ENCODE measurements at regions not wholly inside any gene's neighbourhood (a gene's known extent, or its start where the extent isn't known, plus 50 kb on each side); places are given as distances from the start of the nearest gene placed in this dataset.

- no peak overlapping the region for H3K4me3 ChIP-seq (ENCODE audit: low read length in 3 of 3)
- H3K36me3 ChIP-seq (ENCODE audit: control insufficient read depth in 3 of 3, insufficient read depth in 3 of 3, low read length in 3 of 3): no peaks in the 10 kb centered on the region
- peaks cover 0 to 5% (median 0%) of the 10 kb centered on the region in 3 donors for H3K4me1 ChIP-seq (ENCODE audit: control insufficient read depth in 3 of 3, insufficient read depth in 3 of 3, low read length in 3 of 3)
- H3K9ac ChIP-seq (ENCODE audit: low read depth in 1 of 3, low read length in 3 of 3): no peak overlapping the region
- no peaks in the 10 kb centered on the region for H3K9me3 ChIP-seq (ENCODE audit: control insufficient read depth in 3 of 3, low read length in 3 of 3)
- H3K27me3 ChIP-seq (ENCODE audit: control insufficient read depth in 3 of 3, insufficient read depth in 3 of 3, low read length in 3 of 3): no peaks in the 10 kb centered on the region
- H3K27ac ChIP-seq (ENCODE audit: low read depth, low read length): no peak overlapping the region
Observed at GRCh38 chr5:133704411-133704810, 92.1 kb upstream of the FSTL4 start.

GRCh38 chr5:133703935-133704334, 91.6 kb upstream of the FSTL4 start:
- H3K4me1 ChIP-seq (ENCODE audit: control insufficient read depth in 3 of 3, insufficient read depth in 3 of 3, low read length in 3 of 3): peaks cover 0 to 5% (median 0%) of the 10 kb centered on the region in 3 donors
- no peak overlapping the region for H3K27ac ChIP-seq (ENCODE audit: low read depth, low read length)
- H3K9me3 ChIP-seq (ENCODE audit: control insufficient read depth in 3 of 3, low read length in 3 of 3): no peaks in the 10 kb centered on the region
- H3K9ac ChIP-seq (ENCODE audit: low read depth in 1 of 3, low read length in 3 of 3): no peak overlapping the region
- H3K4me3 ChIP-seq (ENCODE audit: low read length in 3 of 3): no peak overlapping the region
- H3K27me3 ChIP-seq (ENCODE audit: control insufficient read depth in 3 of 3, insufficient read depth in 3 of 3, low read length in 3 of 3): no peaks in the 10 kb centered on the region
- no peaks in the 10 kb centered on the region for H3K36me3 ChIP-seq (ENCODE audit: control insufficient read depth in 3 of 3, insufficient read depth in 3 of 3, low read length in 3 of 3)

- no peak overlapping the region for H3K4me3 ChIP-seq (ENCODE audit: low read length in 3 of 3)
- no peaks in the 10 kb centered on the region for H3K27me3 ChIP-seq (ENCODE audit: control insufficient read depth in 3 of 3, insufficient read depth in 3 of 3, low read length in 3 of 3)
- no peak overlapping the region for H3K9ac ChIP-seq (ENCODE audit: low read depth in 1 of 3, low read length in 3 of 3)
- no peak overlapping the region for H3K27ac ChIP-seq (ENCODE audit: low read depth, low read length)
- no peaks in the 10 kb centered on the region for H3K36me3 ChIP-seq (ENCODE audit: control insufficient read depth in 3 of 3, insufficient read depth in 3 of 3, low read length in 3 of 3)
- H3K9me3 ChIP-seq (ENCODE audit: control insufficient read depth in 3 of 3, low read length in 3 of 3): no peaks in the 10 kb centered on the region
- no peaks in the 10 kb centered on the region for H3K4me1 ChIP-seq (ENCODE audit: control insufficient read depth in 3 of 3, insufficient read depth in 3 of 3, low read length in 3 of 3)
Observed at GRCh38 chr5:133702791-133703770, 90.7 kb upstream of the FSTL4 start.

GRCh38 chr5:133701871-133702270, 89.5 kb upstream of the FSTL4 start:
- H3K27me3 ChIP-seq (ENCODE audit: control insufficient read depth in 3 of 3, insufficient read depth in 3 of 3, low read length in 3 of 3): peaks cover 0 to 2% (median 0%) of the 10 kb centered on the region in 3 donors
- H3K9ac ChIP-seq (ENCODE audit: low read depth in 1 of 3, low read length in 3 of 3): no peak overlapping the region
- no peak overlapping the region for H3K27ac ChIP-seq (ENCODE audit: low read depth, low read length)
- H3K36me3 ChIP-seq (ENCODE audit: control insufficient read depth in 3 of 3, insufficient read depth in 3 of 3, low read length in 3 of 3): no peaks in the 10 kb centered on the region
- no peak overlapping the region for H3K4me3 ChIP-seq (ENCODE audit: low read length in 3 of 3)
- H3K9me3 ChIP-seq (ENCODE audit: control insufficient read depth in 3 of 3, low read length in 3 of 3): no peaks in the 10 kb centered on the region
- H3K4me1 ChIP-seq (ENCODE audit: control insufficient read depth in 3 of 3, insufficient read depth in 3 of 3, low read length in 3 of 3): no peaks in the 10 kb centered on the region

GRCh38 chr5:133700251-133700650, 87.9 kb upstream of the FSTL4 start:
- Histone ChIP-seq H3K4me1 (ENCODE audit: control insufficient read depth in 3 of 3, insufficient read depth in 3 of 3, low read length in 3 of 3) (no peaks in the 10 kb centered on the region), H3K4me3 (ENCODE audit: low read length in 3 of 3) (no peak overlapping the region), H3K36me3 (ENCODE audit: control insufficient read depth in 3 of 3, insufficient read depth in 3 of 3, low read length in 3 of 3) (no peaks in the 10 kb centered on the region), H3K27ac (ENCODE audit: low read depth, low read length) (no peak overlapping the region), H3K27me3 (ENCODE audit: control insufficient read depth in 3 of 3, insufficient read depth in 3 of 3, low read length in 3 of 3) (peaks cover 0 to 3% (median 3%) of the 10 kb centered on the region in 3 donors), H3K9me3 (ENCODE audit: control insufficient read depth in 3 of 3, low read length in 3 of 3) (no peaks in the 10 kb centered on the region), H3K9ac (ENCODE audit: low read depth in 1 of 3, low read length in 3 of 3) (no peak overlapping the region)

- peaks cover 0 to 6% (median 3%) of the 10 kb centered on the region in 3 donors for H3K27me3 ChIP-seq (ENCODE audit: control insufficient read depth in 3 of 3, insufficient read depth in 3 of 3, low read length in 3 of 3)
- no peak overlapping the region for H3K9ac ChIP-seq (ENCODE audit: low read depth in 1 of 3, low read length in 3 of 3)
- H3K36me3 ChIP-seq (ENCODE audit: control insufficient read depth in 3 of 3, insufficient read depth in 3 of 3, low read length in 3 of 3): no peaks in the 10 kb centered on the region
- no peaks in the 10 kb centered on the region for H3K4me1 ChIP-seq (ENCODE audit: control insufficient read depth in 3 of 3, insufficient read depth in 3 of 3, low read length in 3 of 3)
- no peak overlapping the region for H3K4me3 ChIP-seq (ENCODE audit: low read length in 3 of 3)
- no peaks in the 10 kb centered on the region for H3K9me3 ChIP-seq (ENCODE audit: control insufficient read depth in 3 of 3, low read length in 3 of 3)
- no peak overlapping the region for H3K27ac ChIP-seq (ENCODE audit: low read depth, low read length)
Observed at GRCh38 chr5:133698646-133699526, 86.5 kb upstream of the FSTL4 start.

- H3K27me3 ChIP-seq (ENCODE audit: control insufficient read depth in 3 of 3, insufficient read depth in 3 of 3, low read length in 3 of 3): peaks cover 0 to 6% (median 3%) of the 10 kb centered on the region in 3 donors
- H3K4me1 ChIP-seq (ENCODE audit: control insufficient read depth in 3 of 3, insufficient read depth in 3 of 3, low read length in 3 of 3): no peaks in the 10 kb centered on the region
- H3K27ac ChIP-seq (ENCODE audit: low read depth, low read length): no peak overlapping the region
- no peak overlapping the region for H3K4me3 ChIP-seq (ENCODE audit: low read length in 3 of 3)
- no peaks in the 10 kb centered on the region for H3K36me3 ChIP-seq (ENCODE audit: control insufficient read depth in 3 of 3, insufficient read depth in 3 of 3, low read length in 3 of 3)
- no peak overlapping the region for H3K9ac ChIP-seq (ENCODE audit: low read depth in 1 of 3, low read length in 3 of 3)
- no peaks in the 10 kb centered on the region for H3K9me3 ChIP-seq (ENCODE audit: control insufficient read depth in 3 of 3, low read length in 3 of 3)
Observed at GRCh38 chr5:133698259-133698554, 85.9 kb upstream of the FSTL4 start.

GRCh38 chr5:133697536-133698258, 85.4 kb upstream of the FSTL4 start:
- Histone ChIP-seq H3K27me3 (ENCODE audit: control insufficient read depth in 3 of 3, insufficient read depth in 3 of 3, low read length in 3 of 3) (peaks cover 0 to 6% (median 3%) of the 10 kb centered on the region in 3 donors), H3K27ac (ENCODE audit: low read depth, low read length) (no peak overlapping the region), H3K36me3 (ENCODE audit: control insufficient read depth in 3 of 3, insufficient read depth in 3 of 3, low read length in 3 of 3) (no peaks in the 10 kb centered on the region), H3K9ac (ENCODE audit: low read depth in 1 of 3, low read length in 3 of 3) (no peak overlapping the region), H3K4me1 (ENCODE audit: control insufficient read depth in 3 of 3, insufficient read depth in 3 of 3, low read length in 3 of 3) (no peaks in the 10 kb centered on the region), H3K4me3 (ENCODE audit: low read length in 3 of 3) (no peak overlapping the region), H3K9me3 (ENCODE audit: control insufficient read depth in 3 of 3, low read length in 3 of 3) (no peaks in the 10 kb centered on the region)

- Histone ChIP-seq H3K27ac (ENCODE audit: low read depth, low read length) (no peak overlapping the region), H3K4me3 (ENCODE audit: low read length in 3 of 3) (no peak overlapping the region), H3K4me1 (ENCODE audit: control insufficient read depth in 3 of 3, insufficient read depth in 3 of 3, low read length in 3 of 3) (no peaks in the 10 kb centered on the region), H3K9ac (ENCODE audit: low read depth in 1 of 3, low read length in 3 of 3) (no peak overlapping the region), H3K27me3 (ENCODE audit: control insufficient read depth in 3 of 3, insufficient read depth in 3 of 3, low read length in 3 of 3) (peaks cover 0 to 9% (median 3%) of the 10 kb centered on the region in 3 donors), H3K36me3 (ENCODE audit: control insufficient read depth in 3 of 3, insufficient read depth in 3 of 3, low read length in 3 of 3) (no peaks in the 10 kb centered on the region), H3K9me3 (ENCODE audit: control insufficient read depth in 3 of 3, low read length in 3 of 3) (no peaks in the 10 kb centered on the region)
Observed at GRCh38 chr5:133696782-133697507, 84.6 kb upstream of the FSTL4 start.
